ENCODE measurements at regions not wholly inside any gene's neighbourhood (a gene's known extent, or its start where the extent isn't known, plus 50 kb on each side); places are given as distances from the start of the nearest gene placed in this dataset.
A peak's percentile ranks its signal among the peaks of the same experiment; 100 is the strongest.
"Not testable (repeated sequence)": the region's sequence is repeated elsewhere in the genome, so short reads cannot be mapped to it uniquely, and the experiment has no call there.

DNA sequence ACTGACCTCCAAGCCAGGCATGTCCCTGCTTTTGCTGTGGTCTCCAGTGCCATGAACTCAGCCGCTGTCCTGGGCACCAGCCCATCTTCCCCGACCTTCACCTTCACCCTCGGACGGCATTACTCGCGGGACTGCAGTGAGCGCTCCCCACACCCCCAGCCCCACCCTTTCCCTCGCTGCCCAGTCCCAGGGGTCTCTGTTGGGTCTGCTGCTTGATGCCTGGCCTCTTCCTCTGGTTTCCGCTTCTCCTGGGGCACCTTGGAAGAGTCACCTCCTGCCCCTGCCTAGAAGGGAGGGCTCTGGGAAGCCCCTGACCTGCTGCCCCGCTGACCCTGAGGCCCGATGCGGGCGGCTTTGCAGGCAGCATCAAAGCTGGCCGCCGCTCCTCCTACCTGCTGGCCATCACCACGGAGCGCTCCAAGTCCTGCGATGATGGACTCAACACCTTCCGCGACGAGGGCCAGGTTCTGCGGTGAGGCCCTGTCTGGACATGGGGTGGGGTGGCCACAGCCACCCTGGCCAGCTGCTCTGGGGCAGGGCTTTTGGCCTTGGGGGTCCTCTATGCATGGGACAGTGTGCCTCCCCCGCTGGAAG lies 102.3 kb downstream of the ZNF267 start:
- not testable (repeated sequence) for FAIRE-seq; DNase-seq (ENCODE audit: insufficient read length, low spot score)

DNA sequence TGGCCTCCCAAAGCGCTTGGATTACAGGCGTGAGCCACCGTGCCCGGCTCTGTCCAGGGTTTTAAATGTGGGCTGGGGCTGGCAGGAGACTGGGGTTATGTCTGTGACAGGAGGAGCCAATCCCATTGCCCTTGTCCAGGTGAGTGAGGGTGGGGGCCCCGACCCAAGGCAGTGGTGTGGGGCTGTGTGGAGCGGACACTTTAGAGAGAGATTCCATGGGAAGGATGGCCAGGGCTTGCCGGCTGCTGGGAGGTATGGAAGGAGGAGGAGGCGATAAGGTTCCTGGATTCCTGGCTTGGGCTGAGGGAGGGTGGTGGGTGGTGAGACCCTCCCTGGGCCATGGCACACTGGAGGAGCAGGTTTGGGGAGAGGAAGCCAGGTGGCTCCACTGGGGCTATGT lies 104.9 kb downstream of the ZNF267 start:
- DNase-seq (ENCODE audit: insufficient read length, low spot score); FAIRE-seq: not testable (repeated sequence)

DNA sequence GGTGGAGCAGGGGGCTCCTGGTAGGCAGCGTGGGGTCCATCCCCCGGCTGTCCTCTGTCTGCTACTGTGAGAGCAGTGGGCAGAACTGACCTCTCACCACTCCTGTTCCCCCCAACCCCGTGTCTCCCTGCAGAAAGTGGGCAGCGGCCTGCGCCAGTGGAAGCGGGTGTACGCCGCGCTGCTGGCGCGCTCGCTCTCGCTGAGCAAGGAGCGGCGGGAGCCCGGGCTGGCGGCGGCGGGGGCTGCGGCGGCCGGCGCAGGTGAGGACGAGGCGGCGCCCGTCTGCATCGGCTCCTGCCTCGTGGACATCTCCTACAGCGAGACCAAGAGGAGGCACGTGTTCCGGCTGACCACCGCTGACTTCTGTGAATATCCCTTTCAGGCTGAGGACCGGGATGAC lies 108.1 kb downstream of the ZNF267 start:
- not testable (repeated sequence) for FAIRE-seq; DNase-seq (ENCODE audit: insufficient read length, low spot score)

GRCh38 chr16:31982986-31983385 lies 109.4 kb downstream of the ZNF267 start:
- DNase-seq (ENCODE audit: insufficient read length, low spot score); FAIRE-seq: not testable (repeated sequence)

- not testable (repeated sequence) for DNase-seq (ENCODE audit: insufficient read length, low spot score); FAIRE-seq
Measured at GRCh38 chr16:31983666-31984065, 110.1 kb downstream of the ZNF267 start.

DNA sequence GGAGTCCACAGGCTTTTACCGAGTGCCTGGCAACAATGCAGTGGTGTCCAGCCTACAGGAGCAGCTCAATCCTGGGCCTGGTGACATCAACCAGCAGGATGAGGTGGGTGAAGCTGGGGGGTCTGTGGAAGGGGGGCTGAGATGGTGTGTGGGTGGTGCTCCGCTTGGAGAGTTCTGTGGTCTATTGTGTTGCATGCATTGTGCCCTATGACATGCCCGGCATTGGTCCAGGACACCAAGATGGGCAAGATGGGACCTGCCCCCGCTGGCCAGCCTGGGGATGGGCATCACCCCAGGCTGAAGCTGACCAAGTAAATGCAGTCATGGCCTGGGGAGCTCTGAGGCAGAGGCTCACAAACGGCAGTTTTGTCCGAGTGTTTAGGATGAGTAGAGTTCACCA lies 113.3 kb downstream of the ZNF267 start:
- FAIRE-seq; DNase-seq (ENCODE audit: insufficient read length, low spot score): not testable (repeated sequence)

GRCh38 chr16:31988595-31989581 lies 115.3 kb downstream of the ZNF267 start:
- not testable (repeated sequence) for FAIRE-seq
- TF ChIP-seq CTCF (IDR thresholded peaks at IDR 0.05; ENCODE audit: insufficient read depth, missing control alignments) = peak; percentile 19

DNA sequence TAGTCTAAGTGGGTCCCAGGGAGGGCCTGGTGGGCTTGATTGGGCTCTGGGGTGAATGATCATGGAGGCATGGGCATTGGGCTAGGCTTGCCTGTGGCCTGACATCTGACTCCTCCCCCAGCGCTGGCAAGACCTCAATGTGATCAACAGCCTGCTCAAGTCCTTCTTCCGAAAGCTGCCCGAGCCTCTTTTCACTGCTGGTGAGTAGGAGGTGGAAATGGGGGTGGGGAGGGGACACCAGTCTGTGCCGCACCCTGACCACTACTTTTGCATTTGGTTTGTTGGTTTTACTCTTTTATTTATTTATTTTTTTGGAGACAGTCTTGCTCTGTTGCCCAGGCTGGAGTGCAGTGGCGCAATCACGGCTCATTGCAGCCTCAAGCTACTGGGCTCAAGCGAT lies 116.7 kb downstream of the ZNF267 start:
- not testable (repeated sequence) for FAIRE-seq; DNase-seq (ENCODE audit: insufficient read length, low spot score)

More at GRCh38 chr16:31988595-31989581, 115.3 kb downstream of the ZNF267 start:
- not testable (repeated sequence) for DNase-seq (ENCODE audit: insufficient read length, low spot score)

DNA sequence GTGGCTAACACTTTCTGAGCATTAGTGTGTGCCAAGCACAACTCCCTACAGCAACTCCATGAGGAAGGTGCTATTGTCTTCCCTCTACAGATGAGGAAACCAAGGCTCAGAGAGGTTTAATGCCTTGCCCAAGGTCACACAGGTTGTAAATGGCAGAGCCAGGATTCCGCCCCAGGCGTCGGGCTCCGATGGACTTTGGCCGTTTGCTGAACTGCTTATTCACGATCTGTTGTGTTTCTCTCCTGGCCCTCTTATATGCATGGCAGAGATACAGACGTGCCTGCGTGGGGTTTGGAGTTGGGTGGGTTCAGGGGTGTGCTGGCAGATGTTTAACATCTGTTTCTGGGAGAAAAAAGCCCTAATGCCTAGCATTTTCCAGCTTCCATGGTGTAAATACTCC lies 117.4 kb downstream of the ZNF267 start:
- not testable (repeated sequence) for DNase-seq (ENCODE audit: insufficient read length, low spot score); FAIRE-seq

GRCh38 chr16:31996325-31996724 lies 122.7 kb downstream of the ZNF267 start:
- not testable (repeated sequence) for FAIRE-seq; DNase-seq (ENCODE audit: insufficient read length, low spot score)

GRCh38 chr16:32002496-32002895 lies 128.9 kb downstream of the ZNF267 start:
- DNase-seq (ENCODE audit: insufficient read length, low spot score); FAIRE-seq: not testable (repeated sequence)

DNA sequence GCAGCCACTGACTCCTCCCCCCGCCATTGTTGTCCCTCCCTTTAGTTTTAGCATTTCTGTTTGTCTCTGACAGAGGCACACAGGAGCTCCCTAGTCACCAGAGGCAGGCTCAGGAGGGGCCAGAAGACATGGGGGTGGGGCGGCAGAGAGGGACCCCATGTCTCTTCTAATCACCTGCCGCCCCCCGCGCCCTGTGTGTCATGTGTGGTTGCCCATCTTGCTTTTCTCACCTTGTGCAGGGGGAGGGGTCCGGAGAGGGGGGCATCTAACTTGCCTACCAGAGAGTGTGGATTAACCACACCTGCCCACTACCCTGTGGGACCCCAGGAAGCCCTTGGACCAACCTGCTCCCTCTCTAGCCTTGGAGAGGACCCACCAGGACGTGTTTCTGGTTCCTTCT lies 130.2 kb downstream of the ZNF267 start:
- FAIRE-seq; DNase-seq (ENCODE audit: insufficient read length, low spot score): not testable (repeated sequence)

- not testable (repeated sequence) for FAIRE-seq; DNase-seq (ENCODE audit: insufficient read length, low spot score)
Measured at GRCh38 chr16:32038783-32039496, 165.3 kb downstream of the ZNF267 start.

DNA sequence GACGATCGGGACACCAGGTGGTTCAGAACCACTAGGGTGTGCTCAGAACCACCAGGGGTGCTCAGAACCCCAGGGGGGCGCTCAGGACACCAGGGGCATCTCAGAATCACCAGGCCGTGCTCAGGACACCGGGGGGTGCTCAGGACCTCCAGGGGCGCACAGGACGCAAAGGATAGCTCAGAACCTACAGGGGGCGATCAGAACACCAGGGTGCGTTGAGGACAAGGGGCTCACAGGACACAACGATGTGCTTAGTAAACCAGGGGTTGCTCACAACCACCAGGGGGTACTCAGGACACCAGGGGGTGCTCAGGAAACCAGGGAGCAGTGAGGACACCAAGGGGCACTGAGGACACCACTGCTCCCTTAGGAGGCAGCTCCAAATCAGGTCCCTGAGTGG lies 166.3 kb downstream of the ZNF267 start:
- not testable (repeated sequence) for FAIRE-seq

GRCh38 chr16:32066016-32066651 lies 187.0 kb upstream of the TP53TG3D start:
- FAIRE-seq; DNase-seq (ENCODE audit: insufficient read length, low spot score): not testable (repeated sequence)

More for the DNA sequence above, 166.3 kb downstream of the ZNF267 start:
- DNase-seq (ENCODE audit: insufficient read length, low spot score) = not testable (repeated sequence)

- not testable (repeated sequence) for DNase-seq (ENCODE audit: insufficient read length, low spot score); FAIRE-seq
Measured at GRCh38 chr16:32071586-32071985, 181.5 kb upstream of the TP53TG3D start.

- not testable (repeated sequence) for DNase-seq (ENCODE audit: insufficient read length, low spot score); FAIRE-seq
Measured at GRCh38 chr16:32083891-32084290, 169.2 kb upstream of the TP53TG3D start.
